ENCODE measurements at regions not wholly inside any gene's neighbourhood (a gene's known extent, or its start where the extent isn't known, plus 50 kb on each side); places are given as distances from the start of the nearest gene placed in this dataset.

- no peak for FAIRE-seq
These were observed 535.8 kb downstream of the TBC1D22A start for GRCh38 chr22:47298017-47298785.

- no peak for FAIRE-seq
These were observed 535.0 kb downstream of the TBC1D22A start for GRCh38 chr22:47297261-47298016.

- FAIRE-seq: no peak
These were observed 534.2 kb downstream of the TBC1D22A start for GRCh38 chr22:47296405-47297260.

GRCh38 chr22:47295982-47296381 is 533.5 kb downstream of the TBC1D22A start:
- FAIRE-seq: no peak

- FAIRE-seq: no peak
These were observed 532.9 kb downstream of the TBC1D22A start for GRCh38 chr22:47295226-47295901.

GRCh38 chr22:47294576-47294975 is 532.1 kb downstream of the TBC1D22A start:
- no peak for FAIRE-seq

- FAIRE-seq: no peak
These were observed 531.7 kb downstream of the TBC1D22A start for GRCh38 chr22:47294222-47294532.

- no peak for FAIRE-seq
These were observed 531.1 kb downstream of the TBC1D22A start for GRCh38 chr22:47293368-47294221.

- no peak for FAIRE-seq
These were observed 530.3 kb downstream of the TBC1D22A start for GRCh38 chr22:47292546-47293320.

- FAIRE-seq: no peak
These were observed 529.4 kb downstream of the TBC1D22A start for GRCh38 chr22:47291565-47292495.

- FAIRE-seq: no peak
These were observed 528.4 kb downstream of the TBC1D22A start for GRCh38 chr22:47290706-47291430.

GRCh38 chr22:47289336-47289985 is 527.0 kb downstream of the TBC1D22A start:
- no peak for FAIRE-seq

GRCh38 chr22:47288680-47289079 is 526.2 kb downstream of the TBC1D22A start:
- FAIRE-seq: no peak

GRCh38 chr22:47287516-47287915 is 525.1 kb downstream of the TBC1D22A start:
- FAIRE-seq: no peak

GRCh38 chr22:47286590-47286989 is 524.1 kb downstream of the TBC1D22A start:
- FAIRE-seq: no peak

- FAIRE-seq: no peak
These were observed 523.5 kb downstream of the TBC1D22A start for GRCh38 chr22:47285981-47286380.

- no peak for FAIRE-seq
These were observed 522.4 kb downstream of the TBC1D22A start for GRCh38 chr22:47284822-47285221.

GRCh38 chr22:47284360-47284759 is 521.9 kb downstream of the TBC1D22A start:
- FAIRE-seq: no peak
